NCI-H146 (cell line): ENCODE measurements at regions not wholly inside any gene's neighbourhood (a gene's known extent, or its start where the extent isn't known, plus 50 kb on each side); places are given as distances from the start of the nearest gene placed in this dataset.

Source experiments
- DNase-seq: peaks from one replicate; lab custom pipeline; 2025; lab: John Stamatoyannopoulos, UW

DNA sequence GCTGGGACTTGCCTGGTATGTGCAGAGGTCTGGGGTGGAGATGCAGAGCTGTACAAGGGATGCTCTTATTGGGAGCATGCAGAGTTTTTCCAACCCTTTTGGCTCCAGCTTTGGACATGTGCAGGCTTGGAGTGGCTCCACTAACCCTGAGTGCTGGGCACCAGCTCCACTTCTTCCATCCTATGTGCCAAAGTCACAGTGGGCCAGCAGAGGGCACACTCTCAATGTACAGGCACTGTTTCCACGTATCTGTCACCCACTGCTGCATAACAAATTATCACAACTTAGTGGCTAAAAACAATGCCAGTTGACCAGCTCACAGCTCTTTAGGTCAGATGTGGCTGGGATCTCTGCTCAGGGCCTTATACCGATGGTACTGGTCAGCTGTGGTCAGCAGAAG lies 631.8 kb downstream of the AJAP1 start:
- DNase-seq, result no peak

DNA sequence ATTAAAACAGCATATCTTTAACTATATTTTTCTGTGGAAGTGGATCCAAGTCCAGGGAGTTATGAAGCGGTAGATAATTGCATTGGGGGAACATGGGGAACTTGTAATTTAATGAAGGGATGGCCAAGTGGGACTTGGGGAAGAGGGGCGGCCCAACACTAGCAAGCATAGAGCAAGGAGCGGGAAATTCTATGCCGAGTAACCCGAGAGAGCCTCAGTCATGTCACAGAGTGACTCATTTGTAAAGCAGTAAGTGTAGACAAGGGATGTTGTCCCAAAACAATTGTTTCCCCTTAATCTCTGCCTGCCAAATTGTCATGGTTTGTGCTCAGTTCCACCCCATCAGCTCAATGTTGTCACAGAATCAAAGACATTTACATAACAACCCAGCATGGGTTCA lies 620.1 kb downstream of the AJAP1 start:
- no peak for DNase-seq

DNA sequence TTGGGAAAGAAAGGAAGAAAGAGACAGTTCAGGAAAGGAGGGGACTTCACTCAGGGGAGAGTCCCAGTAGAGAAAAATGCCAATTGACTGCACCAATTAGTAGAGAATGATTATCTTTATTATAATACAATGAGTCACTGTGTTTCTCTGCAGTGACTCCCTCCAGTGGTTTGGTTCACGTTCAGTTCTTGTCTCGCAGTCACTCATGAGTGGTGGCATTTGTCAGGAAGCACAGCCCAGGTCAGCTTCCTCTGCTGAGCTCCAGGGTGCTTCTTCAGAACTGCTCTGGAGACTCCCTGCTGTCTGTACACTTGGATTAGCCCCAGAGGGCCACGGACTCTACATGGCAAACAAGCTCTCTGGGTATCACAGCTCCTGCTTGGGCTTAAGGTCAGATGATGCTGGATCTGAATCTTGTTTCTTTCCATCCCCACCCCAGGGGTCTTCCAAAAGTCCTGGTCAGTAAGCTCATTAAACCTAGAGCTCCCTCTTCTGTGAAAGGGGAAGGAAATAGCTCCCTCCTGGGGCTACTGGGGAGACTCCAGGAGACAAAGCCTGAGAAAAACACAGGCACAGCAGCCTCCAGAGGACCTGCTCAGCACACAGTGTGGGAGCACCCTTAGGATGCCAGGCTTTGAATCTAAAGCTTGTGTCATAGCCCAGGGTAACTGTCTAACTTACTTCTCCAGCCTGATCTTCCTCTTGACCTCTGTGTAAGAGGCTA lies 619.0 kb downstream of the AJAP1 start:
- no peak for DNase-seq

DNA sequence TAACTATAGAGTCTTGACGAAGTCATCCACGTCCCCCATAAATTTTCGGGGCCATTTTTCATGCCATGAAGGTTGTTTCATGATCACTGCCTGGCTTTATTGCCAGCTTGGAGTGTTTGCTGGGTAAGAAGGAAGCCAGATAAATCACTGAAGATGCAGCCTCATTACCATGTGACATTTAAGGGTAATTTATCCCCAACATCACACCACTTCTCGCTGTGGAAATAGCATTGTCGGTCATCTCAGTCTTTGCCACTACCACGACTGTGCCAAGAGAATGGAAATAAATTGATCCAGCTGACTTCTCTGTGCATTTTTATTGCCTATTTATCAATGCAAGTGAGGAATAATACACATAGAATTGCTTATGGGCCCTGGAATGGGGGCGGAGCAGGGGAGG lies 617.9 kb downstream of the AJAP1 start:
- no peak for DNase-seq

DNA sequence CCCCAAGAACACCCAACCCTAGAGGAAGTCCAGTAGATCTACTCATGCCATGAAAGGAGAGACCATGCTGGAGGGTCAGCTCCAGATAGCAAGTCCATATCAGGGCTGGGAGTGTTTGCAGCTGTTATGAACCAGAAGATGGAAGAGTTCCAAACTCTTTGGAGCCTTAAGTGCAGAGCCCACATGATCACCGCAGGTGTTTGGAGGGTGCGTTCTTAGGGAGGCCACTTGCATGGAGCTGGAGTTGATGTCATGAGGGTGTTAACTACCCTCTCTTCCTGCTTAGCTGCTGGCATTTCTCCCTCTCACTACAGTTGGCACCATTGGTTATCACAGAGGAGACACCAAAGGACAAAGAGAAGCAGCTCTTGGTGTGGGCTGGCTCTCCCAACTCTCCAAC lies 616.9 kb downstream of the AJAP1 start:
- DNase-seq, result no peak

DNA sequence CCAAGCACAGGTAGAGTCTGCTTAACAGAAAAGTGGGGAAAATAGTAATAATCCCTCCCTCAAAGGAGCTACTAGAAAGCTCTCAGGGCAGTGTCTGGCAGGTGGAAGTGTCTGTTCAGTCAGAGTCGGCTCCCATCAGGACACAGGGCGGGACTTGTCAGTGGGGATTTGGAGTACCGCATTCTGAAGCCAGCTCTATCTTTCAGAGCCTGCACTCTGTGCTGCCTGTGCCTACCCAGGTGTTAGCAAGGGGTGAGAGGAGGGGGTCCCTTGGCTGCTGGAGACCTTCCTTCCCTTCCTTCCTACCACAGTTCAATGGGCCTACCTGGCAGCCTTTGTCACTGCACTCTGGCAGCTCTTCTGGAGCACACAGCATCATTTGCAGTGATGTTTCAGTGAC lies 615.5 kb downstream of the AJAP1 start:
- DNase-seq, result no peak

DNA sequence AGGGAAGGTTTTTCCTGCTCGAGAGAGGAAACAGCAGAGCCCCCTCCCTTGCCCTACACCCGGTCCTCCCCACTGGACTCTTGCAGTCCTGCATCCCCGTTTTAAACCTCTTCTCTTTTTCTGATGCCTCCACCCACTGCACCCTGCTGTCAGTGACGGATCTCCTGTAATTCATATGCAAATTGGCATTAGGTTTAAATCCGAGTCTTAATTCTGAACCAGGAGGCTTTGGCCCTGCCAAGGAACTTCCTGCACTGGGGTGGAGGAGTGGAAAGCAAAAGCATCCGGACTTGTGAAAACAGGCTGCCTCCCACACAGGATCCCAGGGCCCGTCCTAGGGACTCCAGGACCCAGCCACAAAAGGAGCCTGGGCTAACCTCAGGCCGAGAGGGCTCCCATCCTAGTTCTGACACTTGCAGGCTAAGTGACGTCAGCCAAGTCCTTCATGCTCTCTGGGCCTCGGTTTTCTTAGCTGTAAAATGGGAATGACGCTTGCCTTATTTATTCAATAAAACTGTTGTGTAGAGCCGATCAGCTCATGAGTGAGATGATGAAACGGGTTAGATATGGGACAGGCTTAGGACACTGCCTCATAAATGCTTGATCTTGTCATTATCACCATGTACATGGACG lies 613.3 kb downstream of the AJAP1 start:
- DNase-seq, result no peak

DNA sequence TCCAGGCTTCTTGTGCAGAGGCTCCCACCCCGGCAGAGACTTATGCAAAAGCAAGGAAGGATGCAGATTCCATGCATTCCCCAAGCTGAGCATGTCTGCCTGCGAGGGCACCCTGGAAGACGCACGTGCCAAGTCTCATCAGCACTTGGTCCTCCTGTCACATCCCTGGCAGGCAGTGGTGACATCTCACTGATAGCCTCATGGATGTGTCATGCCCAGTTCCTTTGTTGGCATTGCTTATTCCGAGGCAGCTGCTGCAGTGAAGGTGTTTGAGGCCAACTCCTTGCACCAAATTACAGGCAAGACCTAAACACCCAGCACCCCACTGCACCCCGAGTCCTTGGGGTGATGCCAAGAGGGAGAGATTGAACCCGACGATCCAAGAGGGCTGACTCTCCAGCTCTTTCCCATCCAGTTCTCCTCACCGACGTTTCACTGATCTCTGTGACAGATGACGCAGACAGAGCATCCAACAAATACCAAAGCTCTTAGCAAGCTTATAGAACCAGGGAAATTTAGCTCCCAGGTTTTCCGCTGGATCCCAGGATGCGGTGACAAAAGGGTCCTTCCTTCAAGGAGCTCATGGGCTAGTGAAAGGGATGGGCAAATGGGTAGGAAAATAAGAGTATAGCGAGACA lies 611.1 kb downstream of the AJAP1 start:
- DNase-seq, result no peak

DNA sequence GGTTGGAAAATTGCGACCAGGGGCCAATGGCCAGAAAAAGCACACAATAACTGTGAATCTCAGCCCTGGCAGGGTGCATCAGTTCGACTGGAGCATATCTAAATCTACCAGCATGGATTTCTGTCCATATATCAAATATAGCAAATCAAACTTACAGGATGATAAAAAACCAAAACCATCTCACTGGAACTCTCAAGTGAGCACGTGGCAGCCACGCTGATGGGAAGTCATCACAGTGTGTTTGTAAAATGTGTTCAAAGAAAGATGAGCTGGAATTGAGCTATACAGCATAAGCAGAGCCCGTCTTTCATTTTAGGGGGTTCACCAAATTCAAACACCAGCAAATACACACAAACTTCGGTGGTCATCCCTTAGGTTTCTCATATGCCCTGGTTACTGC lies 610.1 kb downstream of the AJAP1 start:
- no peak for DNase-seq

DNA sequence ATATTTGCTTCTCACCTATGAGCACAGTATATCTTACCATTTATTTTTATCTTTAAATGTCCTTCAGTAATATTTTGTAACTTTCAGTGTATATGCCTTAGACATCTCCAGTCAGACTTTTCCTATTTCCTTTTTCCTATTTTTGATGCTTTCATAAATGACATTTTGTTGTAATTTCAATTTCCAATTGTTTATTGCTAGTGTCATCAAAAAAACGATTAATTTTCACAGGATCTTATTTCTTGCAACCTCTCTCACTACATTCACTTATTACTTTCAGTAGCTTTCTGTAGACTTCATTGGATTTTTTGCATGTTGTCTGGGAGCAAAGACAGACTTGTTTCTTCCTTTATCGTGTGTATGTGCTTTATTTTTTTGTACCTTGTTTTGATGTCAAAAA lies 602.4 kb downstream of the AJAP1 start:
- no peak for DNase-seq

DNA sequence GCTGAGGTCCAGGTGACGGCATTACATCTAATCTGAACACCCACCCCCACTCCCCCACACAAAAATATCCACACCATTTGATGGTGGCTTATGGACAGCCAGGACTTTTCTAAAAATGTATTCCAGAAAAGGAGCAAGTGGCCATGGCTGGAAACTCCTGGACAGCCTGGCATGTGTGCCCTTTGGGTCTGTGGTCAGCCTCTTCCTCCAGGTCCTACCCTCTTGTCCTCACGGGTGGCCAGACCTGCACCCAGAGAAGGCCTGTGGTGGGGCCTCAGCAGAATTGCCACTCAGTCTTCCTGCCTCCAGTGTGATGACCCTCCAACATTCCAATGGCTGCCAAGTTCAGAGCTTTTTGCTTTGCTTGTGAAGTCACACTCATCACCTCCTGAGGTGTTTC lies 600.6 kb downstream of the AJAP1 start:
- no peak for DNase-seq

DNA sequence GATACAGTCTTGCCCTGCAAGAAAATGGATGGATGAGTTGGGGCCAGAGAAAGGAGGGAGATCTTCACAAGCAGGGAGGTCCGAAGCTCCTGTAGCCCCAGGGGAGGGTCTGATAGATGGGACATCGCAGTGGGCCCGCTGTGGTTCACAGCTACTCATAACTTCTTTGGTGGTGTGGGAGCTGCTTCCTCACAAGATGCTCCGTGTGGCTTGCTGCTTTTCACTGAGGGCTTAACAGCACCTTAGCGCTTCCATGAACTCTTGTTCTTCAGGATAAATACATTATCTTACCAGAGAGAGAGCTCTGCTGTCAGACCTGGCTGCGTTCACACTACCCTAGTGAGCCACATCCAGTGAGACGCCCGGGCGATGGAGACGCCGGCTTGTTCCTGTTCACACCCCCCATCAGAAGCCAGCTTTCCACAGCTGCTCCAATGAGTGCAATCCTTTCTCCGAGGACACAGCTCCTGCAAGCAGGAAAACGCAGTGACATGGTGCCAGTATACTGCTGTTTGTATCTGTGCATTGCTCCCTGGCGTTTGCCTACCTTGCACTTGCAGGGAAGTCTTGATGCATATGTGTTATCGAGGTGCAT lies 599.8 kb downstream of the AJAP1 start:
- no peak for DNase-seq

DNA sequence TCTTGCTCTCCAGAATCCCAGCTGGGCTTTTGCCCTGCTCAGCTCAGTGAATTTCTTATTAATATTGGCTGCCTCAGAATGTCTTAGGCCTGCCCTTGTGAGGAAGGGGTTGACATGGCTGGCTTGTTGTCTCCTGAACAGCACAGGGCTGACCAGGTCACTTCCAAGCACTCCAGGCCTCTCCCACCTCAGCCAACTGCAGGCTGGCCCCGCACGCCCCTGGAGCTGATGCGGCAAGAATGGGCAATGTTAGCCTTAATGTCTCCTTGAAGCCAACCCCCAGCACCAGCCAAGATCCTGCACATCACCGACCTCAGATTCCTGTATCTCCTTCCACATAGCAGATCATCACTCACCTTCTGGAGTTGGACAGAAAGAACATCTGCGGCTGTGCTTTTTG lies 598.6 kb downstream of the AJAP1 start:
- DNase-seq, result no peak

DNA sequence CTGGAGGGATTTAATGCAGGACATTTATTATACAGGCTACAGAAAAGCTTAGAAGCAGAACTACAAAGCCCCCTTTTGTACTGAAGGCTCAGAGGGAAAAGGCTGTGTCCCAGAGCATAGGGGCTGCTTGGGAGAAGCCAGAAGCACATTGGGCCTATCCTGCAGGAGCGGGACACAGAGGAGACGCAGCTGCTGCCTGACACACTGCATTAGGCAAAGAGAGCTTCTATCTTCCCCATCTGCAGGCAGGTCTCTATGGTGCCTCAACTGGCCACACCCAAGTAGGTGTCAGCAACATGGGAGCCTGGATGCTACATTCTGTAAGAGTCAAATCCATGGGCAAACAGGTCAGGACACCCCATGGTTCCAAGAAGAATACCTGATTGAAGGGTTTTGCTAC lies 595.9 kb downstream of the AJAP1 start:
- no peak for DNase-seq

DNA sequence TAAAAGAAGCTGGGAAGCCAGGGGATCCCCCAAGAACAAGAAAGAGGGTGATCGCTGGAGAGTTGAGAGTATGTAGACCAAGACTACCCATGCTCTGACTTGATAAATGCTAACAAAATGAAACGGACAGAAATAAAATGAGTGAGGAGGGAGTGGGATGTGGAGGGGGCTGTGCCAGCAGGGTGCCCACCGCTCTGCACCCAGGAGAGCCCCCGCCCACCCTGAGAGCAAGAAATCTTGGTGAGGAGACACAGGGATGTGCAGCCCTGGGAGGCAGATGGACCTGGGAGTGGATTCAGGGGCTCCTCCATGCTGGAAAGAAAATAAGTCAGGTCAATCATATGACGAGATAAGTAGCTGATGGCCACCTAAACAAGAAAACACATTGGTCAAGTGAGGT lies 590.9 kb downstream of the AJAP1 start:
- no peak for DNase-seq

DNA sequence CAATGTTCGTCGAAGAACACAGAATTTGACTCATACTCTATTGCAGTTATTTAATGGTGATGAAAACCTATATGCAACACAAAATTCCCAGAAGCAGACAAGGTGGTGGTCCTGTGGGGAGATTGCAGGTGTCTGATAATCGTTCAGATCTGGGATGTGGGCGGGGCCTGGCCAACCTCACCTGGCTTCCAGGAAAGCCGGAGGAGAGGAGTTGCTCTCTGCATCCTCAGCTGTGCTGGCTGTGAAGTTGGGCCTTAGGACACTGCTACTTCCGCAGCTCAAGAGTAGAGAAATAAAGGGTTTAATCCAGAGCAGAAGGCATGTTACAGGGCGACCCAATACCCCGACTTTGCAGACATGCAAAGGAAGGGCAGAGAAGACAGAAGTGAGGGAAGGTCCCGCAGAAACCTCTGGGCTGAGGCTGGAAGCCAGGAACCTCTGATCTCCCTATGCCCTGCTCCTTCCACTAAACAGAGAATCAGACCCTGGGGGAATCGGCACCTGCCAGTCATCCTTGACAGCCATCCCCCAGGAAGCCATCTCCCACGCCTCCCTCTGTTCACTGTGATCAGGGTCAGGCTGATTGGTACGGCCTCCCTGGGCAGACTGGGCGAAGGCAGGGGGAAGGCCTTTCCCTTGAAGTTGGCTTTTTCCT lies 590.3 kb downstream of the AJAP1 start:
- DNase-seq, result no peak

DNA sequence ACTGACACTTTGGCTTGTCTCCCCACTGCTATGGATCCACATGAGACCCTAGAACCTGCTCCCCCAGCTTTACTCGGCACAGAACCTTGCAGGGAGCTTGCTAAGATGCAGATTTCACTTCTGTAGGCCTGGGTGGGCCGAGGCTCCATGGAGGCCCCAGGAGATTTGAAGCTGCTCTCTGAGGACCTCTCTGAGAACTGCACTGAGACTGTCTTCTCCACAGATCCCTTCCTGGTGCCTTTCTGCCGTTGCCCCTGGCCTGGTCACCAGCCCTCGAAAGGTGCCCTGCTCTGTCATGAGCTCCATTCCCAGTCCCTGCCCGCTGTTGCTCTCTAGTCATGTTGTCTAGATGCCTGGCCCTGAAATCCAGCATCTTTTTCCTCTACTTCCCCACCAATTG lies 588.4 kb downstream of the AJAP1 start:
- DNase-seq, result no peak

DNA sequence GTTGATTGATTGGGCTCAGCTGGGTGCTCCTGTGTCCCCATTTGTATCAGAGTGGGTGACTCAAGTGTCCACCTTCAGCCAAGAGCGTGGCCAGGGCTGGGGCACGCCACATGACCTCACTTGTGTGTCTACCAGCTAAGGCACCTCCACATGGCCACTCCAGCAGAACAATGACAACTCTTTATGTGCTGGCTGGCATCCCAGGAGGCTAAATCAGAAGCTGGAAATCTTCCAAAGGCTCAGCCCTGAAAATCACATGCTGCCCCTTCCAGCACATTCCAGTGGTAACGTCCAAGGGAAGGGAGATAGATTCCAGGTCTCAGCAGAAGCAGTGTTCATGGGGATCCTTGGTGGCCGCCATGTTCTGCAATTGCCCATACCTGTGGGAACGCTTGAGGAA lies 585.5 kb downstream of the AJAP1 start:
- no peak for DNase-seq

DNA sequence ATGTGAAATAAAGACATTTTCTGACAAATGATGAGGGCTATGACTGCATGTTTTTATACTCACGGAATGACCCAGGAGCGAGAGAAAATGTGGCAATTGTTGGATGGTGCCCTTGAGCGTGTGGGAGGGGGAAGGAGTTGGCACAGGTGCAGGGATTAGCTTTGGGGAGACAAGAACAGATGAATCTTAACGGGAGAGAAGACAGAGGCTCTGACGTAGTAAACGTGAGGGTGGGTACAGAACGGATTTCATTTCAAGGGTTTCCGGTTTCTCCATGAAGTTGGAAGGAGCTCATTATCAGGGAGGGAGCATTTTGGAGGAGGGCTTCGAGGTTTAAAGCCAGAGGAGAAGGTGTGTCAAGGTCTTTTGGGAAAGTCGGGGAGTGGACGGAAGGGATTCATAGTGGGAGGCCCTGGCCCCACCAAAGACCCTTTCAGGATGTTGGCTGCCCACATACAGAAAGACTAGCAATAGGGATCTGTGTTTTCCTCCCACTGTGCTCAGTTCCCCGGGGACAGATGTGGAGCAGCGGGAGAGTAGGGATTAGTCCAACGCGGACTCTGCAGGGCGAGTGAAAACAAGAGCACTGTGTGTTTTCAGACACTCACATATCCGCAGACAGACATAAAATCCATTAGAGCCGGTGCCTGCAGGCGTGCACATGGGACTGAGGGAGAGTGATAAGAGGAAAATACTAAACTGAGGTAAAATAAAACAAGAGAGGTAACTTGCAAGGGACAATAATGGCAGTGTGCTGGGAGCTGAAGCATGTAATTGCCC lies 584.1 kb downstream of the AJAP1 start:
- no peak for DNase-seq

DNA sequence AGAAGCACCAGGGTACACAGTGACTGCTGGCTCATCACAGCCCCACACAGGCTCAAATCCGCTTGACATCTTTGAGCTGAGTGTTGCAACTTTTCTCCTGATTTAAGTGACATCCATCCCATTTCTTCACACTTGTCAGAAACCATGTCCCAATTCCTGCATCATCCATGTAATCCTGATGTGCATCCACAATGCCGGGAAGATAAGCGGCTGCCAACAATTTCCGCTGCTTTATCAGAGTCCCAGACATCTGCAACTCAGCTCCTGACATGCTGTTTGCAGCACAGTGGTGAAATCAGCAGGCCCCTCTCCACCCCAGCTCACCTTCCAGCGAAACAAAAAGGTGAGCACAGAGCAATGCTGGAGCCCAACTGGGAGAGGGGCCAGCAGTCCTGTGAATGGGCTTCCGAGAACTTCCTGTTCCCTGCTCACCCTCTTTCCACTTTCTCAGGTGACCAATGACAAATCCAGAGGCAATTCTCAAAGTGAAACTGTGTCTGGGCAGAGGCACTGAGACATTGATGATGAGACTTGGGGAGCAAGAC lies 581.0 kb downstream of the AJAP1 start:
- no peak for DNase-seq

DNA sequence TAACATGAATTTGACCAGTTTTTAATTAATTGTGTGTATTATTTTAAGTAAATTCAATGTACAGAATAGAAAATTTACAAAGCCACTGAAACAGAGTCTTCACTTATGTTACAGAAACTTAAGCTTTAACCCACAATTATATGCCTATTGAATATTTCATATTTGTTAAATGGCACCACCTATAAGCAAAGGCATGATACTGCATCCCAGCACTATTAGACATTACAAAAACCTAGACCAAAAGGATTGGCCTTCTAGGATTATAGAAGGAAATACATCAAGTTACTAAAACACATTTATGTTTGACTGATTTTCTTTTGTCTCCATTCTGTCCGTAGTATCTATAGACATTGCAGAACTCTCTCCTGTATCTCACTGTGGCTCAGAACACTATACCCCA lies 578.1 kb downstream of the AJAP1 start:
- no peak for DNase-seq
